ENCODE measurements at regions not wholly inside any gene's neighbourhood (a gene's known extent, or its start where the extent isn't known, plus 50 kb on each side); places are given as distances from the start of the nearest gene placed in this dataset.

DNA sequence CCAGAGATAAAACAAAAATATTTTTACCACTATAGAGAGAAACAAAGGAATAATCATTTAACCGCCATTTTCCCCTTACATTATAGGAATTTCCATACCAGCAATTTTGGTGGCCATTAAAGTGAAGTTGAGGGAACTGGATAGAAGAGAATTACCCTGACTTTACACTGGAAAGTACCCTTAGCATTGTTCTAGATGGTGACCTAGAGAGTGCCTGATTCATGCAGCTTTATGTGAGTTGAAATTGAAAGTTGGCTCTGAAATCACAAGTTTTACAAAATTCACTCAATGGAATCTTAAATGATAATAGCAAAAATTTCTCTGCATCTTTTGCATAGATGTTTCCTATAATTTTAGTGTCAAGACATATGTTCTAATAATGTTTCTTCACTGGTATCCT lies 55.7 kb upstream of the PREP start:
- no peak overlapping the region for H3K4me3 ChIP-seq
- no peaks in the 10 kb centered on the region for H3K36me3 ChIP-seq
- H3K27ac ChIP-seq (replicated peaks) = no peak overlapping the region
- DNase-seq = no peak
- TF ChIP-seq, protein P1, sequence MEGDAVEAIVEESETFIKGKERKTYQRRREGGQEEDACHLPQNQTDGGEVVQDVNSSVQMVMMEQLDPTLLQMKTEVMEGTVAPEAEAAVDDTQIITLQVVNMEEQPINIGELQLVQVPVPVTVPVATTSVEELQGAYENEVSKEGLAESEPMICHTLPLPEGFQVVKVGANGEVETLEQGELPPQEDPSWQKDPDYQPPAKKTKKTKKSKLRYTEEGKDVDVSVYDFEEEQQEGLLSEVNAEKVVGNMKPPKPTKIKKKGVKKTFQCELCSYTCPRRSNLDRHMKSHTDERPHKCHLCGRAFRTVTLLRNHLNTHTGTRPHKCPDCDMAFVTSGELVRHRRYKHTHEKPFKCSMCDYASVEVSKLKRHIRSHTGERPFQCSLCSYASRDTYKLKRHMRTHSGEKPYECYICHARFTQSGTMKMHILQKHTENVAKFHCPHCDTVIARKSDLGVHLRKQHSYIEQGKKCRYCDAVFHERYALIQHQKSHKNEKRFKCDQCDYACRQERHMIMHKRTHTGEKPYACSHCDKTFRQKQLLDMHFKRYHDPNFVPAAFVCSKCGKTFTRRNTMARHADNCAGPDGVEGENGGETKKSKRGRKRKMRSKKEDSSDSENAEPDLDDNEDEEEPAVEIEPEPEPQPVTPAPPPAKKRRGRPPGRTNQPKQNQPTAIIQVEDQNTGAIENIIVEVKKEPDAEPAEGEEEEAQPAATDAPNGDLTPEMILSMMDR (IDR thresholded peaks at IDR 0.05; ENCODE audit: borderline replicate concordance) = no peak
- no peaks in the 10 kb centered on the region for H3K27me3 ChIP-seq (ENCODE audit: low read depth)
- no peaks in the 10 kb centered on the region for H3K4me1 ChIP-seq
- intact Hi-C loops (cut with micrococcal nuclease) = no loop called here
- H3K9me3 ChIP-seq (replicated peaks) = peaks cover 12% of the 10 kb centered on the region

DNA sequence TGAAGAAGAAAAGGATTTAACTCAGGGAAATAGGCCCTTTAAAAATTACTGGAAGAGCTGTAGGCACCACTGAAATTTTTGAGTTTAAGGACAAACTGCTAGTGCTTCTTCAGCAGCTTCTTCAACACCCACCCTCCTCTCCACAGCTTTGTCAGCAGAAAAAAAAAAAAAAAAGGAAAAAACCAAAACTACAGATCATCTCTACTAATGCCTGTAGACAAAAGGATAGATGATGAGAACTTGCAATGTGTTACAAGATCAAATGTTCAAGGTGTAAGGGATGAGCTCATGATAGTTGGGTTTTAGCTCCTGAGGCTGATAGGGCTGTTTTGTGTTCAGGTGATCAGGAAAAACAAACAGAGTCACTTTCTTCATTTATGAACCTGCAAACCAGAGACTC lies 55.2 kb upstream of the PREP start:
- peaks cover 12% of the 10 kb centered on the region for H3K9me3 ChIP-seq (replicated peaks)
- intact Hi-C loops (cut with micrococcal nuclease) = no loop called here
- H3K4me3 ChIP-seq = no peak overlapping the region
- TF ChIP-seq, protein P1 (IDR thresholded peaks at IDR 0.05; ENCODE audit: borderline replicate concordance) = no peak
- H3K36me3 ChIP-seq = no peaks in the 10 kb centered on the region
- no peak for DNase-seq
- H3K4me1 ChIP-seq = no peaks in the 10 kb centered on the region
- H3K27ac ChIP-seq (replicated peaks) = no peak overlapping the region
- H3K27me3 ChIP-seq (ENCODE audit: low read depth) = no peaks in the 10 kb centered on the region

DNA sequence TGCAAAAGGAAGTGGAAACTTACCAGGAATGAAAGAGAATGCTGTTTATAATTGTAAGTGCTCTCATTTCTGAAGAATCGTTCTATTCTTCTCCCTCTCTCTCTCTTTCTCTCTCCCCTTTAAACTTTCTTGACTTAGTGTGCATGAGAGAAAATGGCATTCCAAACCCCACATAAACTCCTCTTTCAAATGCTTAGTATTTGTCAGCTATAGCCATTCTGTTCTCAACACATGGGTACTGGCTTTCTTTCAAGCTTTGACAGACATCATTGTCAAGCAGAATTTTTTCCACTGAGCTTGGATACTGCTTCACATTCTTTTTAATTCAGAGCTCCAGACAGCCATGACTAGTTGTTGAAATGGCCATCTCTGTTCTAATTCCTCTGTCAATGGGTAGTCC lies 51.1 kb upstream of the PREP start:
- Histone ChIP-seq H3K27me3 (ENCODE audit: low read depth) (no peaks in the 10 kb centered on the region), H3K36me3 (no peaks in the 10 kb centered on the region), H3K9me3 (replicated peaks) (no peaks in the 10 kb centered on the region), H3K4me1 (no peaks in the 10 kb centered on the region), H3K27ac (replicated peaks) (no peak overlapping the region), H3K4me3 (no peak overlapping the region)
- TF ChIP-seq, protein P1 (IDR thresholded peaks at IDR 0.05; ENCODE audit: borderline replicate concordance) = no peak
- intact Hi-C loops (cut with micrococcal nuclease) = no loop called here
- no peak for DNase-seq

DNA sequence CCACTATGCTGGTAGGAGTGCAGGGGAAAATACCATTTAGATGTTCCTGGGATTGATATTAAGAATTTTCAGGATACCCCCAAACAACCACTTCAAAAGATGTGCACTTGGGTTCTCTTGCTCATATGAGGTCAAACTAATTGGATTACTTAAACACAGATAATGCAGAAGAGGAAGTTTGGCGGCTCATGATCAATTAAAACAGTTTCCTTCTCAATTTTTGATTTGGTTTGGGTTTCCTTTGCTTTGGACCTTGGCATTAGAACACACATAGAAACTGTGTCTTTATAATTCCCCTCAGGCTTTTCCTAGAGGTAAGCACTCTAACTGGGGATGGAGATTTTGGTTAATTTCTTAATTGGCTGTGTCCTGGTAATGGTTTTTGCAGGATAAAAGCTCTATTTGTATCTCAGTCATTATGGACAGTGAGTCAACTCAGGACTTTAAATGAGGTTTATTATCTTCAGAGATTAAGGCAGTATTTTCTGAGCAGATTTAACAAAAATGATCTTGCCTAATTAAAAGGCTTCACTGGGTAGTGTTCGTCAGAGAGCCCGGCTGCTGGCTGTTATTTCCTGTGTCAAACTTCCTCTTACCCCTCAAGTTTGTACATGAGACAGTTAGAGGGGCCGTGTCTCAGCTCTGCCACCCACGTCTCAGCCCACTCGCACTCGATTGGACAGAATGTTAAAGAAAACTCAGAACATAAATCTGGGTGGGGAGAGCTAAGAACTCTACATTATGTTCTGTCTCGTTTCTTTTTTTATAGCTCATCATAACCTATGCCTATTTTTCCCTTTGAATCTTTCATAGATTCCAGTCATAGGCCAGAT lies 50.3 kb upstream of the PREP start:
- Histone ChIP-seq H3K4me3 (no peak overlapping the region), H3K9me3 (replicated peaks) (no peaks in the 10 kb centered on the region), H3K4me1 (no peaks in the 10 kb centered on the region), H3K27ac (replicated peaks) (no peak overlapping the region), H3K27me3 (ENCODE audit: low read depth) (no peaks in the 10 kb centered on the region), H3K36me3 (no peaks in the 10 kb centered on the region)
- intact Hi-C loops (cut with micrococcal nuclease) = no loop called here
- no peak for DNase-seq
- TF ChIP-seq, protein P1 (IDR thresholded peaks at IDR 0.05; ENCODE audit: borderline replicate concordance) = no peak

Data from left ventricle myocardium inferior (tissue), 1 donor.